ENCODE measurements at regions not wholly inside any gene's neighbourhood (a gene's known extent, or its start where the extent isn't known, plus 50 kb on each side); places are given as distances from the start of the nearest gene placed in this dataset.

GRCh38 chr4:126213996-126214395 is 899.2 kb downstream of the FAT4 start:
- no peak overlapping the region for H3K4me3 ChIP-seq
- TF ChIP-seq, protein P1, sequence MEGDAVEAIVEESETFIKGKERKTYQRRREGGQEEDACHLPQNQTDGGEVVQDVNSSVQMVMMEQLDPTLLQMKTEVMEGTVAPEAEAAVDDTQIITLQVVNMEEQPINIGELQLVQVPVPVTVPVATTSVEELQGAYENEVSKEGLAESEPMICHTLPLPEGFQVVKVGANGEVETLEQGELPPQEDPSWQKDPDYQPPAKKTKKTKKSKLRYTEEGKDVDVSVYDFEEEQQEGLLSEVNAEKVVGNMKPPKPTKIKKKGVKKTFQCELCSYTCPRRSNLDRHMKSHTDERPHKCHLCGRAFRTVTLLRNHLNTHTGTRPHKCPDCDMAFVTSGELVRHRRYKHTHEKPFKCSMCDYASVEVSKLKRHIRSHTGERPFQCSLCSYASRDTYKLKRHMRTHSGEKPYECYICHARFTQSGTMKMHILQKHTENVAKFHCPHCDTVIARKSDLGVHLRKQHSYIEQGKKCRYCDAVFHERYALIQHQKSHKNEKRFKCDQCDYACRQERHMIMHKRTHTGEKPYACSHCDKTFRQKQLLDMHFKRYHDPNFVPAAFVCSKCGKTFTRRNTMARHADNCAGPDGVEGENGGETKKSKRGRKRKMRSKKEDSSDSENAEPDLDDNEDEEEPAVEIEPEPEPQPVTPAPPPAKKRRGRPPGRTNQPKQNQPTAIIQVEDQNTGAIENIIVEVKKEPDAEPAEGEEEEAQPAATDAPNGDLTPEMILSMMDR (IDR thresholded peaks at IDR 0.05), result no peak
- no peak for DNase-seq
- ATAC-seq, result no peak
- intact Hi-C loops (cut with DNase I), result no loop called here
- H3K36me3 ChIP-seq (ENCODE audit: insufficient read depth in 1 of 2, low read depth in 1 of 2), result no peaks in the 10 kb centered on the region
- no peaks in the 10 kb centered on the region for H3K4me1 ChIP-seq
- H3K27ac ChIP-seq, result no peak overlapping the region
- 76 to 84% (median 84%) methylated on average over 3 of the region's 3 CpGs for WGBS, 3 donors
- no peaks in the 10 kb centered on the region for H3K9me3 ChIP-seq
- H3K27me3 ChIP-seq (ENCODE audit: insufficient read depth in 3 of 3, low read length in 2 of 3), result no peaks in the 10 kb centered on the region

- no peak overlapping the region for H3K4me3 ChIP-seq
- intact Hi-C loops (cut with DNase I), result no loop called here
- no peaks in the 10 kb centered on the region for H3K36me3 ChIP-seq (ENCODE audit: insufficient read depth in 1 of 2, low read depth in 1 of 2)
- TF ChIP-seq, protein P1 (IDR thresholded peaks at IDR 0.05), result no peak
- no peaks in the 10 kb centered on the region for H3K4me1 ChIP-seq
- 63 to 66% (median 63%) methylated on average over 1 of the region's 1 CpG for WGBS, 3 donors
- no peaks in the 10 kb centered on the region for H3K9me3 ChIP-seq
- ATAC-seq (no peak), DNase-seq (no peak)
- H3K27ac ChIP-seq, result no peak overlapping the region
- H3K27me3 ChIP-seq (ENCODE audit: insufficient read depth in 3 of 3, low read length in 2 of 3), result no peaks in the 10 kb centered on the region
Measured at GRCh38 chr4:126215759-126216158, 901.0 kb downstream of the FAT4 start.

DNA sequence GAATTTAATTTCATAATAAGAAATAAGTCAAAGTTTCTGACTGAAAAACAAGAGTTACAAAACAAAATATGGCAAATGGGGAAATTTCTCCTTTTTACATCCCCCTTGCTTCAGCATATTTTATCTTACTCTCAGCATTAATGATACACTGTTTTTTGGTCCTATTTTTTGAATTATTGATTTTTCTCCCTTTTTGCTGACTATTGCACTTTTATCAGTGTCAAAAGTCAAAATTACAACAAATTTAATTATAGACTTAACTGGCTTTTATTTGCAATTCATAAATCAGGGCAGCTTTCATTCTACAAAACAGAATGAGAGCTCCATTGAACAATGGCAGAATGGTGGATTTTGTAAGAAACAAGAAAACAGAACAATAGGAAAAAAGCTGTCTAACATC is 901.9 kb downstream of the FAT4 start:
- Histone ChIP-seq H3K4me1 (no peaks in the 10 kb centered on the region), H3K9me3 (no peaks in the 10 kb centered on the region), H3K27me3 (ENCODE audit: insufficient read depth in 3 of 3, low read length in 2 of 3) (no peaks in the 10 kb centered on the region), H3K27ac (no peak overlapping the region), H3K4me3 (no peak overlapping the region), H3K36me3 (ENCODE audit: insufficient read depth in 1 of 2, low read depth in 1 of 2) (no peaks in the 10 kb centered on the region)
- intact Hi-C loops (cut with DNase I), result no loop called here
- TF ChIP-seq, protein P1 (IDR thresholded peaks at IDR 0.05), result no peak
- no peak for DNase-seq
- no peak for ATAC-seq

DNA sequence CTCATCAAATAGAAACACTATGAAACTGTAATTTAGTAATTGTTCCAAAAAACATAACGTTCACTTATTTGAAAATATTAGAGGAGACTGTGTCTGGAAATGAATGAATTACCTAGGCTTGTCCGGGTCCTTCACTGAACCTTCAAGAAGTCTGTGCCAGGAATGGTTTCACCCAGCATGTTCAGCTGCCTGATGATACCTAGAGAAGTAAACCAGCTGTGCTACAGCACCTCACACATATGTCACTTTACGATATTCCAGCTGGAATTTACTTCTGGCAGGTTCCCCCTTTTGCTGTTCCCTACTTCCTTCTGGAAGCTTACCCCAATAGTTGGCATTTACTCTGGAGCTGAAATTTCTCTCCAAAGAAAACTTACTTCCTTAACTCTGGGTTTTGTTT is 906.5 kb downstream of the FAT4 start:
- no peak for ATAC-seq
- WGBS, 3 donors, result 59 to 73% (median 60%) methylated on average over 3 of the region's 3 CpGs

More for the DNA sequence above, 906.5 kb downstream of the FAT4 start:
- Histone ChIP-seq H3K27me3 (ENCODE audit: insufficient read depth in 3 of 3, low read length in 2 of 3) (no peaks in the 10 kb centered on the region), H3K4me1 (no peaks in the 10 kb centered on the region), H3K27ac (no peak overlapping the region), H3K9me3 (no peaks in the 10 kb centered on the region), H3K36me3 (ENCODE audit: insufficient read depth in 1 of 2, low read depth in 1 of 2) (no peaks in the 10 kb centered on the region), H3K4me3 (no peak overlapping the region)
- DNase-seq, result no peak
- TF ChIP-seq, protein P1 (IDR thresholded peaks at IDR 0.05), result no peak
- intact Hi-C loops (cut with DNase I), result no loop called here

Measured in psoas muscle (tissue), 7 donors.